GM12878 (cell line): ENCODE measurements at regions not wholly inside any gene's neighbourhood (a gene's known extent, or its start where the extent isn't known, plus 50 kb on each side); places are given as distances from the start of the nearest gene placed in this dataset.

Experiments used
- ATAC-seq: fragments of 200-7000 bp; cut with Tn5 transposase; 3 replicates; pipeline ENCODE4 v1.9.1; 2020; ENCODE audit warnings: mild to moderate bottlenecking, moderate library complexity
- BruUV-seq: library from RNA; stranded (reverse); fragments of 400-500 nt; replicated peaks from 2 replicates; lab custom pipeline; 2021; lab: Mats Ljungman, UMichigan
- CTCF ChIA-PET: fragments of 300-600 bp; sonication (Branson Sonifier 250); formaldehyde crosslinking; extraction: SDS; loops from one replicate; lab custom pipeline; 2021; ENCODE audit warnings: inconsistent platforms; lab: Yijun Ruan, JAX
- POLR2A ChIA-PET: fragments of 350-600 bp; formaldehyde crosslinking; extraction: SDS; loops from one replicate; lab custom pipeline; 2021; ENCODE audit warnings: inconsistent platforms; lab: Charles Lee
- RAD21 ChIA-PET: fragments of 300-600 bp; sonication (Branson Sonifier 250); formaldehyde crosslinking; loops from one replicate; lab custom pipeline; 2023; ENCODE audit warnings: antibody characterized with exemption; ENCODE audit not compliant: unreplicated experiment; lab: Charles Lee
- SMC1A ChIA-PET: fragments of 300-600 bp; sonication (Branson Sonifier 250); formaldehyde crosslinking; loops from one replicate; lab custom pipeline; 2023; ENCODE audit not compliant: unreplicated experiment, uncharacterized antibody; lab: Charles Lee
- DNase-seq: peaks from one replicate; pipeline ENCODE4 v3.0.0-alpha.2; 2011; ENCODE audit warnings: low read depth, low spot score
- FAIRE-seq: peaks from 3 replicates; lab custom pipeline; 2011; peaks lifted over from hg19 to GRCh38; lab: Jason Lieb, UNC
- H2AFZ ChIP-seq: 2 replicates; pipeline ENCODE4 v1.6.0; 2011; ENCODE audit warnings: low read depth, low read length, control low read depth; ENCODE audit not compliant: control insufficient read depth
- H3K27ac ChIP-seq: 2 replicates; pipeline ENCODE4 v1.5.1; 2011; ENCODE audit warnings: control low read depth; ENCODE audit not compliant: control insufficient read depth, insufficient read depth
- H3K27me3 ChIP-seq, 2 experiments: replicated peaks in 1 of 2; 2 replicates each; pipeline versions ENCODE4 v1.6.0 to v1.6.1; 2011; ENCODE audit warnings: low read length in 1 of 2; ENCODE audit not compliant: control insufficient read depth in 2 of 2, insufficient read depth in 2 of 2
- H3K36me3 ChIP-seq, 2 experiments: 2 replicates each; pipeline ENCODE4 v1.5.1; 2011; ENCODE audit warnings: low read length in 1 of 2; ENCODE audit not compliant: control insufficient read depth in 2 of 2, insufficient read depth in 2 of 2
- H3K4me1 ChIP-seq: 2 replicates; pipeline ENCODE4 v1.6.1; 2011; ENCODE audit warnings: mild to moderate bottlenecking, low read length, moderate library complexity, mixed read lengths; ENCODE audit not compliant: control insufficient read depth, insufficient read depth
- H3K4me2 ChIP-seq: 2 replicates; pipeline ENCODE4 v1.6.0; 2011; ENCODE audit warnings: control low read depth; ENCODE audit not compliant: control insufficient read depth, insufficient read depth
- H3K4me3 ChIP-seq: fragments of 200-600 bp; sonication (generic); 2 replicates; pipeline ENCODE4 v1.5.1; 2016
- H3K79me2 ChIP-seq: 2 replicates; pipeline ENCODE4 v1.6.0; 2011; ENCODE audit warnings: low read length; ENCODE audit not compliant: control insufficient read depth, insufficient read depth
- H3K9ac ChIP-seq: 2 replicates; pipeline ENCODE4 v1.8.0; 2011; ENCODE audit warnings: low read length, control low read depth, mixed read lengths; ENCODE audit not compliant: control insufficient read depth, insufficient read depth
- H3K9me3 ChIP-seq: replicated peaks from 3 replicates; pipeline ENCODE4 v1.5.1; 2011; ENCODE audit warnings: mild to moderate bottlenecking, low read length; ENCODE audit not compliant: control insufficient read depth, insufficient read depth
- H4K20me1 ChIP-seq: 2 replicates; pipeline ENCODE4 v1.6.0; 2011; ENCODE audit not compliant: control insufficient read depth, insufficient read depth
- ATF3 ChIP-seq: IDR thresholded peaks from 2 replicates; pipeline ENCODE4 v1.6.1; 2011; ENCODE audit warnings: low read depth, mild to moderate bottlenecking, low read length, moderate library complexity, borderline replicate concordance; ENCODE audit errors: extremely low read depth
- CEBPZ ChIP-seq: fragments of 150-350 bp; IDR thresholded peaks from 2 replicates; pipeline ENCODE4 v1.6.1; 2016; ENCODE audit warnings: low read depth, low read length
- E4F1 ChIP-seq: fragments of 450-650 bp; IDR thresholded peaks from 2 replicates; pipeline ENCODE4 v1.6.1; 2018; ENCODE audit warnings: borderline replicate concordance, mild to moderate bottlenecking; ENCODE audit not compliant: partially characterized antibody
- ESRRA ChIP-seq: IDR thresholded peaks from 2 replicates; pipeline ENCODE4 v1.6.1; 2012; ENCODE audit warnings: mild to moderate bottlenecking, low read length, improper control_type of control experiment
- ETV6 ChIP-seq, 2 experiments: fragments of 450-650 bp in 1 of 2; IDR thresholded peaks in 1 of 2; conservative IDR thresholded peaks in 1 of 2; 2 replicates each; pipeline ENCODE4 v1.6.1; 2014; ENCODE audit warnings: antibody characterized with exemption in 1 of 2, borderline replicate concordance in 1 of 2, low read depth in 1 of 2, mild to moderate bottlenecking in 1 of 2, moderate library complexity in 1 of 2
- EZH2 ChIP-seq: IDR thresholded peaks from 2 replicates; pipeline ENCODE4 v1.6.1; 2012; ENCODE audit warnings: low read depth, mild to moderate bottlenecking, control low read depth, inconsistent platforms, low read length, borderline replicate concordance; ENCODE audit not compliant: control insufficient read depth
- HCFC1 ChIP-seq: fragments of 150-350 bp; IDR thresholded peaks from 2 replicates; pipeline ENCODE4 v1.6.1; 2014; ENCODE audit warnings: low read length
- PKNOX1 ChIP-seq: fragments of 450-650 bp; IDR thresholded peaks from 2 replicates; pipeline ENCODE4 v1.6.1; 2016; ENCODE audit warnings: mild to moderate bottlenecking
- RUNX3 ChIP-seq: IDR thresholded peaks from 2 replicates; pipeline ENCODE4 v1.6.1; 2012; ENCODE audit warnings: low read length, inconsistent platforms
- TCF7 ChIP-seq: IDR thresholded peaks from 2 replicates; pipeline ENCODE4 v1.6.1; 2014; ENCODE audit warnings: antibody characterized with exemption, borderline replicate concordance
- YBX1 ChIP-seq: fragments of 450-650 bp; IDR thresholded peaks from 2 replicates; pipeline ENCODE4 v1.6.1; 2016; ENCODE audit warnings: antibody characterized with exemption
- ZNF207 ChIP-seq: fragments of 450-650 bp; IDR thresholded peaks from 2 replicates; pipeline ENCODE4 v1.6.1; 2014; ENCODE audit warnings: antibody characterized with exemption, mild to moderate bottlenecking, borderline replicate concordance
- ZNF592 ChIP-seq: fragments of 450-650 bp; IDR thresholded peaks from 2 replicates; pipeline ENCODE4 v1.6.1; 2017; ENCODE audit warnings: mild to moderate bottlenecking, moderate library complexity
- WGBS: methylation state at CpG from one replicate; pipeline ENCODE4 v1.1.6; 2016; ENCODE audit warnings: low lambda C conversion rate; ENCODE audit not compliant: insufficient replicate concordance, insufficient coverage; ENCODE audit errors: missing lambda C conversion rate; 5-methylcytosine and 5-hydroxymethylcytosine counted together
- in situ Hi-C: fragments of 300-500 bp; cut with MboI; formaldehyde crosslinking; loops from 9 replicates; pipeline ENCODE4 v1.14.3; 2018; ENCODE audit warnings: mixed read lengths
- intact Hi-C: fragments of 100-400 bp; cut with micrococcal nuclease; formaldehyde crosslinking; loops from one replicate; pipeline ENCODE4 v1.14.2; 2022; ENCODE audit not compliant: unreplicated experiment

GRCh38 chr13:23504180-23504579 is 66.0 kb upstream of the TNFRSF19 start:
- Histone ChIP-seq H3K4me3 (no peak overlapping the region), H3K27me3 (no peaks in the 10 kb centered on the region), H3K4me1 (no peaks in the 10 kb centered on the region), H3K9ac (no peak overlapping the region), H3K36me3 (no peaks in the 10 kb centered on the region), H3K79me2 (no peaks in the 10 kb centered on the region), H4K20me1 (no peaks in the 10 kb centered on the region), H2AFZ (no peak overlapping the region), H3K4me2 (no peak overlapping the region), H3K9me3 (no peaks in the 10 kb centered on the region), H3K27ac (no peak overlapping the region)
- 37% methylated on average over 5 of the region's 5 CpGs for WGBS
- BruUV-seq = no TSS peak
- RAD21 ChIA-PET = no interaction called here
- TF ChIP-seq PKNOX1 (no peak), YBX1 (no peak), ZNF207 (no peak), ESRRA (no peak), E4F1 (no peak), TCF7 (no peak), RUNX3 (no peak), ATF3 (no peak), CEBPZ (no peak), ZNF592 (no peak), HCFC1 (no peak), ETV6 (conservative IDR thresholded peaks at IDR 0.05 in 1 of 2, IDR thresholded peaks at IDR 0.05 in 1 of 2; ENCODE audit: borderline replicate concordance in 1 of 2, low read depth in 1 of 2) (no peak), EZH2 (no peak)
- FAIRE-seq = no peak
- in situ Hi-C loops (no loop called here), intact Hi-C loops (no loop called here)
- ATAC-seq = no peak
- POLR2A ChIA-PET = no interaction called here
- no peak for DNase-seq
- CTCF ChIA-PET = interaction anchor here (0.6 to 1.1 kb wide), 3 partner anchors 68 to 406 kb away, joined by 3 read pairs; no protein-coding TSS in a partner anchor
- SMC1A ChIA-PET = no interaction called here
